ENCODE measurements at regions not wholly inside any gene's neighbourhood (a gene's known extent, or its start where the extent isn't known, plus 50 kb on each side); places are given as distances from the start of the nearest gene placed in this dataset.

DNA sequence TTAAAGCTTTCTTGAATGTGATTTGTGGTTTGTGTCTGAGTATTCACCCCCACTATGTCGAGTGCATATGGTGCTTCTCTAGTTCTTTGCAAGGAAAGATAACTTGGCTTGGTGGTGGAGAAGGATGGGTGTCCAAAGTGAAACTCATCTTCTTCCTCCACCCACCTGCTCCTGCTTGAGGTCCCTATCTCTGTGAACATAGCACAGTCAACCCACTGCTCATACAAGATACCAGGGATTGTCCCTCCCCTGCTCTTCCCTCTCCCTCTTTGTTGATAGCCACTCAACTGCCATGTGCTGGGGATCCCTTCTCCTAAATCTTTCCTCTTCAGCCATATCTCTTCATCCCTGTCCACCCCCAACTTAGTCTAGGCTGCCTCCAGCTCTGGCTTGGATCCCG is 176.5 kb downstream of the ASCL4 start:
- intact Hi-C loops (cut with DNase I): no loop called here
- no peaks in the 10 kb centered on the region for H3K27me3 ChIP-seq
- no peak overlapping the region for H3K27ac ChIP-seq
- no peaks in the 10 kb centered on the region for H3K9me3 ChIP-seq
- H3K4me1 ChIP-seq: no peaks in the 10 kb centered on the region
- no peak overlapping the region for H3K4me3 ChIP-seq
- no peaks in the 10 kb centered on the region for H3K36me3 ChIP-seq
- DNase-seq (no peak), ATAC-seq (no peak)
- 58% methylated on average over 1 of the region's 2 CpGs for WGBS (ENCODE audit: insufficient coverage, low coverage, low lambda C conversion rate, missing lambda C conversion rate)
- TF ChIP-seq, protein P1, sequence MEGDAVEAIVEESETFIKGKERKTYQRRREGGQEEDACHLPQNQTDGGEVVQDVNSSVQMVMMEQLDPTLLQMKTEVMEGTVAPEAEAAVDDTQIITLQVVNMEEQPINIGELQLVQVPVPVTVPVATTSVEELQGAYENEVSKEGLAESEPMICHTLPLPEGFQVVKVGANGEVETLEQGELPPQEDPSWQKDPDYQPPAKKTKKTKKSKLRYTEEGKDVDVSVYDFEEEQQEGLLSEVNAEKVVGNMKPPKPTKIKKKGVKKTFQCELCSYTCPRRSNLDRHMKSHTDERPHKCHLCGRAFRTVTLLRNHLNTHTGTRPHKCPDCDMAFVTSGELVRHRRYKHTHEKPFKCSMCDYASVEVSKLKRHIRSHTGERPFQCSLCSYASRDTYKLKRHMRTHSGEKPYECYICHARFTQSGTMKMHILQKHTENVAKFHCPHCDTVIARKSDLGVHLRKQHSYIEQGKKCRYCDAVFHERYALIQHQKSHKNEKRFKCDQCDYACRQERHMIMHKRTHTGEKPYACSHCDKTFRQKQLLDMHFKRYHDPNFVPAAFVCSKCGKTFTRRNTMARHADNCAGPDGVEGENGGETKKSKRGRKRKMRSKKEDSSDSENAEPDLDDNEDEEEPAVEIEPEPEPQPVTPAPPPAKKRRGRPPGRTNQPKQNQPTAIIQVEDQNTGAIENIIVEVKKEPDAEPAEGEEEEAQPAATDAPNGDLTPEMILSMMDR (IDR thresholded peaks at IDR 0.05): no peak
- no peak for TF ChIP-seq POLR2A (IDR thresholded peaks at IDR 0.05)

DNA sequence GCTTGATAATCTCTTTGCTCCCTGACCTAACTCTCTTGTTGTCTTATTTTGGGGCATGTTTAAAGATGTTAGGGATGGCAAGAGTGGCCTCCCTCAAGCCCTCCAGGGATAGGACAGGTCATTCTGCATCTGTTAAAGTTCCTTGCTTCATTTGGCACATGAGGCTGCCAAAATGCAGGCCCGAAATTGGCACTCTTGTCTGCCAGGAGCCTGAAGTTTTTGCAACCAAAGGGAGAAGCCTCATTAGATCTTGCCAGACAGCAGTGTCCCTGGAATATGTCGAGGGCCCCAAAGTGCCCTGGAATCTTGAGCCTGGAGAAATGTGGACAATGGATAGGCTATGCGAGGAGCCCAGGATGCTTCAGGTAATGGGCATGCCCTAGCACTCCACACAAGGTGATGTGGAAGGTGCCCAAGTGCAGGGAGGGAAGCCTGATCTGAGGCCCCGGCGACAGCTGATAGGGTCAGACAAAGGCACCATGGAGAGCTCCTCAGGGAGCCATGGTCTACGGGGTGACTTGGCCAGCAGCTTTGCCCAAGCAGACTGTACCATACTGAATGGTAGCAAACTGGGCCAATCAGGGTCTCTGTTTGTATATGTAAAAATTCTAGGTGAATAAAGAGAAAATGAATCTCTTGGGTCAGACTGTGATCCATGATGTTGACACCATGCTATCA is 173.0 kb upstream of the WSCD2 start:
- ATAC-seq: peak in 1 of 4 donors; percentile 17
- Histone ChIP-seq H3K4me1 (no peaks in the 10 kb centered on the region), H3K4me3 (no peak overlapping the region), H3K36me3 (no peaks in the 10 kb centered on the region), H3K9me3 (no peaks in the 10 kb centered on the region), H3K27ac (no peak overlapping the region), H3K27me3 (no peaks in the 10 kb centered on the region)
- DNase-seq: no peak
- intact Hi-C loops (cut with DNase I): no loop called here
- TF ChIP-seq, protein P1 (IDR thresholded peaks at IDR 0.05): no peak
- TF ChIP-seq POLR2A (IDR thresholded peaks at IDR 0.05): no peak
- 35% methylated on average over 6 of the region's 6 CpGs for WGBS (ENCODE audit: insufficient coverage, low coverage, low lambda C conversion rate, missing lambda C conversion rate)

DNA sequence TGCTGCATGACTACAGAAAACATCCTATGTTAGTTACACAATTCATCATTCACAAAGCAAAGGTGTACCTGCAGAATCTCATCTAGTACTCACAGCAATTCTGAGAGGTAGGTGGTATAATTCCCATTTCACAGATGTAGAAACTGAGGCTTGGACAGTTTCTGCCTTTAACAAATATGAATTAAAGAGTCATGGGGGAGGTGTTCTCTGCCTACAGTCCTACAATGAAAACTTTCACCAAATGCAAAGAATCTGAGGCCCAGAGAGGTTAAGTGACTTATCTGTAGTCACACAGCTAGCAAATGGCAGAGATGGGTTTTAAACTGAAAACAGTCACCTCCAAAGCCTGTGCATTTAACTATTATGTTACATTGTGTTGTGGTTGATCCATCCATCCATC is 171.6 kb upstream of the WSCD2 start:
- no peaks in the 10 kb centered on the region for H3K4me1 ChIP-seq
- no peaks in the 10 kb centered on the region for H3K27me3 ChIP-seq
- ATAC-seq (no peak), DNase-seq (no peak)
- H3K4me3 ChIP-seq: no peak overlapping the region
- H3K9me3 ChIP-seq: no peaks in the 10 kb centered on the region
- intact Hi-C loops (cut with DNase I): no loop called here
- no peaks in the 10 kb centered on the region for H3K36me3 ChIP-seq
- TF ChIP-seq POLR2A (IDR thresholded peaks at IDR 0.05): no peak
- TF ChIP-seq, protein P1 (IDR thresholded peaks at IDR 0.05): no peak
- H3K27ac ChIP-seq: no peak overlapping the region

DNA sequence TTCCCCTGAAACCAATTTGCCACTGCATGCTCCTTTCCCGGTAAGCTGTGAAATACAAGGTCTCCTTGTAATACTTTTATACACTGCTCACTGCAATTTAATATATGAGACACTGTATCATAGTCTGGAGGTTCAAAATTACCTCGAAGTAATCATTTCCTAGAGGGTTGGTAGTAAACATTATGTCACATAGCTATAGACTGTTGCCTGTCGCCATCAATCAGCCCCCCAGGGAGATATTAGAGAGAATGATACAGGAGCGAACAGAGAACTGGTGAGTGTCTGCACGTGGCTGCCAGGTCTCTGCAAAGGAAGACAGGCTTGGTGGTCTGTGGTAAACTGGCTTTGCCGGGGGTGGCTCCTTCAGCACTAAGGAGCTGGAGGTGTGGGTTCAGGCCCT is 165.5 kb upstream of the WSCD2 start:
- Histone ChIP-seq H3K36me3 (no peaks in the 10 kb centered on the region), H3K9me3 (no peaks in the 10 kb centered on the region), H3K27me3 (no peaks in the 10 kb centered on the region), H3K4me1 (no peaks in the 10 kb centered on the region), H3K27ac (no peak overlapping the region), H3K4me3 (no peak overlapping the region)
- DNase-seq (no peak), ATAC-seq (no peak)
- intact Hi-C loops (cut with DNase I): no loop called here
- 51% methylated on average over 5 of the region's 6 CpGs for WGBS (ENCODE audit: insufficient coverage, low coverage, low lambda C conversion rate, missing lambda C conversion rate)
- TF ChIP-seq POLR2A (IDR thresholded peaks at IDR 0.05): no peak
- TF ChIP-seq, protein P1 (IDR thresholded peaks at IDR 0.05): no peak

DNA sequence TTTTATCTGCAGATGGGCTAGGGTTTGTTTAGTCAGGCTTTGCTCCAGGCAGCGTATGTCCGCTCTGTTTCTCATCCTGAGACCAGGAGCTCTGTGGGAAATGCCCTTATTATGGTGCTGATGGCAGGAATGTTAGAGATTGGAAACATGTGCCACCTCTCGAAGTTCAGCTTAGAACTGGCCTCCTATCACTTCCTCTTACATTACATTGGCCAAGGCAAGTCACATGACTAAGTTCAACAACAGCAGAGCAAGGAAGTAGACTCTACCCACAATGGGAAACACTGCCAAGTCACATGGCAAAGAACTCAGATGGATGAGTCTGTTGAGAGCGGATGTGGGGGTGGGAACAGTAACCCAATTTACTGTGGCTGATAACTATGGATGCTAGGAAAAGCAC is 161.9 kb upstream of the WSCD2 start:
- intact Hi-C loops (cut with DNase I): no loop called here
- no peak for DNase-seq
- Histone ChIP-seq H3K4me3 (no peak overlapping the region), H3K36me3 (no peaks in the 10 kb centered on the region), H3K9me3 (no peaks in the 10 kb centered on the region), H3K27me3 (no peaks in the 10 kb centered on the region), H3K27ac (no peak overlapping the region), H3K4me1 (no peaks in the 10 kb centered on the region)
- 55% methylated on average over 2 of the region's 4 CpGs for WGBS (ENCODE audit: insufficient coverage, low coverage, low lambda C conversion rate, missing lambda C conversion rate)
- no peak for ATAC-seq
- TF ChIP-seq, protein P1 (IDR thresholded peaks at IDR 0.05): no peak
- TF ChIP-seq POLR2A (IDR thresholded peaks at IDR 0.05): no peak

Measured in right lobe of liver (tissue), 6 donors.